GM21717 (cell line): ENCODE measurements at regions not wholly inside any gene's neighbourhood (a gene's known extent, or its start where the extent isn't known, plus 50 kb on each side); places are given as distances from the start of the nearest gene placed in this dataset.
A peak's percentile ranks its signal among the peaks of the same experiment; 100 is the strongest.

ENCODE experiments used
- ATAC-seq: cut with Tn5 transposase; IDR thresholded peaks from one replicate; pipeline ENCODE4 v1.9.1; 2021; ENCODE audit warnings: mild to moderate bottlenecking, moderate library complexity; ENCODE audit not compliant: unreplicated experiment

DNA sequence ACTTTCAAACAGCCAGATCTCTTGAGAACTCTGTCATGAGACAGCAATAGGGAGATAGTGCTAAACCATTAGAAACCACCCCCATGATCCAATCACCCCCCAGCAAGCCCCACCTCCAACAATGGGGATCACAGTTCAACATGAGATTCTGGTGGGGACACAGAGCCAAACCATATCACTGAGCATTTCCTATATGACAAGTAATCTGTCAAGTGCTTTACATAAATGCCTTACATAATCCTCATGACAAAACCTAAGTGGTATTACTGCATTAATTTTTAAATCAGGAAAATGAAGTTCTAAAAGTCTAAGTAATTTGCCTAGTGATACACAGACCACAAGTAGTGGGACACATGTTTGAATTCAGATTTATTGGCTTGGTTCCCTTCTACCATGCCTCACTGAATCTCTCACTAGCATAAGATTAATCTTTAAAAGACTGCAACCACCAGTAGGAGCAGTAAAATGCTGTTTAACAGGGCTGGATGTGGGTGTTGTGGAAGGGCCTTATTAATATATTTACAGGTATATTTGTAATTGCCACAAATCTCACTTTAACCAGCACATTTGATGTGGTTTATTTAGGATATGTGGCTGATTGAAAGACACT is 323.1 kb upstream of the FBXO33 start:
- ATAC-seq, result no peak

GRCh38 chr14:39740454-39740853 is 308.2 kb upstream of the FBXO33 start:
- ATAC-seq, result no peak

DNA sequence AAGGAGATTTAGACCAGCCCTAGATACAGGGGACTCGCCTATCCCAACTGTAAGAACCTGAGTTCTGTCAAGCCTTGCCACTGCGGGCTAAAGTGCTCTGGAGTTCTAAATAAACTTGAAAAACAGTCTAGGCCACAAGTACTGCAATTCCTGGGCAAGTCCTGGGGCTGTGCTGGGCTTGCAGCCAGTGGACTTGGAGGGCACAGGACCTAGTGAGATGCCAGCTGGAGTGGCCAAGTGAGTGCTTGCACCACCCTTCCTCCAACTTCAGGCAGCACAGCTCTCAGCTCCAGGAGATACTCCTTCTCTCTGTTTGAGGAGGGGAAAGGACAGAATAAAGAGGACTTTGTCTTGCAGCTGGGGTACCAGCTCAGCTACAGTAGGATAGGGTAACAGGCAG is 307.6 kb upstream of the FBXO33 start:
- ATAC-seq, result no peak

GRCh38 chr14:39734306-39734705 is 302.1 kb upstream of the FBXO33 start:
- no peak for ATAC-seq

DNA sequence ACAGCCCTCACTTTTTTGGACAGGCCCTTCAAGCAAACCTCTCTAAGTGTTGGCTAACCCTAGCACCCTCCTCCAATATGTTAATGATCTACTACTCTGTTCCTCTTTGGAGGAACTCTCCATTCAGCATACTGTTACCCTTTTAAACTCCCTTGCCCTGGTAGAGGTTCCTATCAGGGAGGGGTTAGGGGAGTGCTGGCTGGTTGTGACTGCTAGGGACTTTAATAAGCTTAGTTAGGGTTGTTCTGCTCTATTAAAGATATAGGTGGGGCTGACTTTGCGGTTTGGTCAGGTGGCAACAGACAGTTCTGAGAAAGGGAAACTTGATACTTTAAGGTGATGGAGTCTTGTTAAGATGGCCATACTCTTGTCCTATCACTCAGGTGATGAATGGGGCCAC is 301.5 kb upstream of the FBXO33 start:
- ATAC-seq, result no peak

GRCh38 chr14:39731912-39732311 is 299.7 kb upstream of the FBXO33 start:
- no peak for ATAC-seq

- ATAC-seq, result no peak
Observed at GRCh38 chr14:39726563-39726962, 294.3 kb upstream of the FBXO33 start.

DNA sequence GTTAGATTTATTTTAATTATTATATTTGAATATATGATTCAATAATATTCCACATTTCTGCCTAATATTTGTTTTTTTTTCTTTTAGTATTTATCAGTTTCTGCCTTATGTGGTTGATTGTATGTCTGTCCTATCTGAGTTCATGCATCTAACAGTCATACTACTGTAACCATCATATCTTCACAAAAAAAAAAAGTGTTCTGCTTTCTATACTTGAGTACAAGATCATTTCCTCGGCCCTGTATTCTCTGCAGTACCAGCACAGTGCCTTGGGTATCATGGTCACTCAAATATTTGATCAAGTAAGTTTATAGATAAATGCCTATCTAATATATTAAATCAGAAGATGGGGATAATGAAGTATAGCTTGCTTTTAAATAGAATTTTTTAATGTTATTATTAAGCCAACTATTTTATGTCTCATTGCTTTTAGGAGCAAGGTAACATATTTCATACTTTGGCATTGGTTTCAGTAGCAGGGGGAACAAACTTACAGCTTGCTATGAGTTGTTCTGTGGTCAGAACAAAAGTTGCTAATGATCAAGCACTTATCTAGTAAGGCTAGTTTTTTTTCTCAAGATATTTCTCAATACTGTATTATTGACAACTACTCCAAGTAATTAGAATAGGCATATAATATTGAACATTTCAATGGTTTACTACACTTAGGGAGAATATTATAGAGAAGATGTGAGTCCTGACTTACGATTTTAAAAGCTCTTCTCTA is 290.5 kb upstream of the FBXO33 start:
- ATAC-seq, result no peak

- no peak for ATAC-seq
Observed at GRCh38 chr14:39716987-39717570, 284.8 kb upstream of the FBXO33 start.

DNA sequence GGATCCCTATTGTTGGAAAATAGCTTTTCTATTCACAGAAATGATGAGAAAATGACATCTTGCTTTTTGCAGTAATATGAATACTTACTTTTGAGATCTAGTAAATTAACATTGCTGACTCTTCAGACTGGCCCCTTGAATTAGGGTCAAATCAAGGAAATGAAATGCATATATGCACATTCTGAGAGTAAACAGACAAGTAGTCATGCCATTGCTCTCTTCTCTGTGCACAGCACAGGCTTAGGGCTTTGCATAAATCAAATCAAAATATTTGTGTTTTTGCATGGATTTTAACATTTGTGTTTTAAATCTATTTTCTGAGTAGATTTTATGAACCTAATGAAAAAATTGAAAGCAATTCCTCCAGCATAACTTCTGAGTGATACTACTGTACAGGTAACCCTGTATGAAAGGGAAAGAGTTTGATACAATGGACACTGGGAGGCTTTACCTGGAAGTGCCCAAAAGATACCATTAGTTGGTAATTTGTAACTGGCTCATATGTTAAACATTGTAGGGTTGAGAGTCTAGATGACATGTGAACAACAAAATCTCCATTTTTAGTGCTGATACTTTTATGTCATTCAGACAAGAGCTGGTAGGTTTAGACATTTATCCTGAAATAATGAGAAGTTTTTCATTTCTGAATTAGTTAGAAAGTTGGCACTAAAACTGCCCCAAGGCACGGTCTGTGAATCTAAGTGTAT is 280.2 kb upstream of the FBXO33 start:
- ATAC-seq, result no peak

- no peak for ATAC-seq
Observed at GRCh38 chr14:39704594-39704993, 272.4 kb upstream of the FBXO33 start.

DNA sequence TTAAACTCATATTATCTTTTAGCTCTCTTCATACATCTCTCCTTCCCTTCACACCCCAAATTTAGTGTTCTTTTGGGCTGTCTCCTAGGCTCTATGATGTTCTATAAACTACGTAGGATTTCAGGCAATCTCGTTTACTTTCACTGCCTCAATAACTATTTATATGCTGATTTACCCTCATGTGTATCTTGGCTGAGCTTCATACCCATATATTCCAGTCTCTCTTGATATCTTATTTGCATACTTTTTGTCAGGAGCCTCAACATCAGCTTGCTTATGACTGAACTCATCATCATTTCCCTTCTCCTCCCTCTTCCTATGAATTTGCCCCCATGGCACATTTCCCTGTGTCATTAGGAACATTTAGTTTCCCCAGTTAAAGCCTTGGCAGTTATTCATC is 262.1 kb upstream of the FBXO33 start:
- no peak for ATAC-seq

GRCh38 chr14:39683691-39684260 is 251.5 kb upstream of the FBXO33 start:
- no peak for ATAC-seq

DNA sequence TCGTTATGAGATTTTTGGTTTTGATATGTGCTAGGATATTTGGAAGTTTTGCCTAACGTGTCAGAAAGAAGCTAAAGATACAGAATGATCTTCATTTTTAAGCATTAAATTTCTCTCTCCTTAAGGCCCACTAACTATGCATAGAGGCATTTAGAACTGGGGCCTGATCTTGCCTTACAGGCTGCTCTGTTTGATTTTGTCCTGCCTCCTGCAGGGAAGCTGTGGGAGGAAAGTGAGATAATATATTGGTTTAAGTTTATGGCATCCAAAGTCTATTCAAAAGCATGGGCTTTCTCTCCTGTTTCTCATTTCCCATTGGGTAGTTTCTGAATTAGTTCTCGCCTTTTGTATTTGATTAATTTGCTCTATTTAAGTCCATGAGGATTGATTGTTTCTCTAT is 250.3 kb upstream of the FBXO33 start:
- no peak for ATAC-seq

GRCh38 chr14:39681782-39682399 is 249.7 kb upstream of the FBXO33 start:
- no peak for ATAC-seq

DNA sequence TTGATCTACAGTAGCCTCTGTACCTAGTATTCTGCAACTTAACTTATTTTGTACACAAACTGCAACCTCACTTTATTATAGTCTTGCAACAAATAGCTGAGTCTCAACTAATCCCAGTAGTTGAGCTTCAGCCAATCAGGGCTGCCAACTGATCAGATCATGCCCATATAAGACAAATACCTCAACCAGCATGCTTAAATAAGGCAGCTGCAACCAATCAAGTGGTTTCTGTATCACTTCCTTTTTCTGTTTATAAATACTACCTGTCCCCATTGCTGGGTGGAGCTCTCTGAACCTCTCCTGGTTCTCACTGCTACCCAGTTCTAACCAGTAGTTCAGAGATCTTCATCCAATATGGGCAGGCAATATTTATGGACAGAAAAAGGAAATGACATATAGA is 248.5 kb upstream of the FBXO33 start:
- peak; percentile 91 for ATAC-seq

DNA sequence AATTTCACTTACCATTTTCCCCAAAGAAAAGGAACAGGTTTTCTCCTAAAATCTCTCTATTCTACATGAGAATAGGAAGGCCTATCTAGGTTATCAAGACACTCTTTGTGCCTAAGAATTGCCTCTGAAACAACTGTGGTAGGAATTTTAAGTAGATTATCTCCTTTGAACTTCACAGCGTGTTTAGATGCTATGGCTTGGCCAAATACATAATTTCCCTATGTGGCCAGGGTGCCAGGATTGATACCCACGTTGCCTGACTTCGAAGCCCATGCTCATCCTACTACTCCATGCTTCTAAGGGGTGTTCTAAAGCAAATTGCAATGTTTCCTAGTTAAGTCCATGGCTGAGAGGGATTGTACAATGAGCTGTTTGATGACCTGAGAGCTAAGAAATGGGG is 241.5 kb upstream of the FBXO33 start:
- ATAC-seq, result no peak

DNA sequence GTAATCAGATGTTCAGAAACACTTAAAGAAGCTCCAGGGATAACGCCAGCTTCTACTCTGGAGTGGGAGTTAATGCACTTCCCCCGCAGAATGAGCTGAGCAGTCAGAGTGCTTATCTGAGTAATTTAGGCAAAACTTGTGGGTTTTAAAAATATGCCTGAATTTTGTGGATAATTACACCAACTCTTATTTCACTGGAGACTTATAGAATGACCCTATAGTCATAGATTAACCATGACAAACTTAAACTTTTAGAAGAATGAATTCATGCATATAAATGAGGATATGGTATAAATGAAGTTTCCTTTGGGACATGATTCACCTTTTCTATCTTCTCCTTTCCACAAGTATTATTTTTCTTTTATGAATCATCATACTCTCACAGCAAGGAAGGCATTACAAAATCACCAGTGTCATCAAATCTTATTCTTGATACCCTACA is 241.1 kb upstream of the FBXO33 start:
- ATAC-seq, result no peak

DNA sequence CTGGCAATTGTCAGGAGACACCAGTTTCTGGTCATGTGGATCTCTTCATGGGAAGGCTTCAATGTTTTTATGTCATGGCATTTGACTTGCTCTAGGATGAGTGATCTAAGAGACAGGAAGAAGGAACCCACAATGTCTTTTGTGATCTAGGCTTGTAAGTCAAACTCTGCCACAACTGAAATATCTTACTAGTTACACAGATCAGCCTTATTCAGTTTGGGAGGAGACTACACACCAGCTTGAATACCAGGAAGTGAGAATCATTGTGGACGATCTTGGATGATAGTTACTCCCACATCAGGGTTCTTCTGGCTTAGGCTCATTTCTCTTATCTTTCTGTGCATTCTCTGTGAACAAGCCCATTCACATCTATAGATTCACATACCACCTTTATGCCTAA is 236.2 kb upstream of the FBXO33 start:
- ATAC-seq, result no peak

DNA sequence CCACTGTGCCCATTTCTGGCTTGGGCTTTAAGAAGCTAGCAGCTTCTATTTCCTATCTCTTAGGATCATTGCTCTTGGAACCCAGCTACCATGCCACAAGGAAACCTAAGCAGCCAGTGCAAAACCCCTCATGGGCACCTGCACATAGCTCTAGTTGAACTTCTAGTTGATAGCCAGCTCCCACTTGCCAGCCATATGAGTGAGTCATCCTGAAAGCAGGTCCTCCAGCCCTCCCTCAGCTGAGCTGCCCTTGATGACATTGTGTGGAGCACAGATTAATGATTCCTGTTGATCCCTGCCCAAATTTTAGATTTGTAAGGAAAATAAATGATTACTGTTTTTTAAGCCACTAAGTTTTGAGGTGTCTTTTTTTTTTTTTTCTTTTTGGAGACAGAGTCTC is 234.2 kb upstream of the FBXO33 start:
- no peak for ATAC-seq

DNA sequence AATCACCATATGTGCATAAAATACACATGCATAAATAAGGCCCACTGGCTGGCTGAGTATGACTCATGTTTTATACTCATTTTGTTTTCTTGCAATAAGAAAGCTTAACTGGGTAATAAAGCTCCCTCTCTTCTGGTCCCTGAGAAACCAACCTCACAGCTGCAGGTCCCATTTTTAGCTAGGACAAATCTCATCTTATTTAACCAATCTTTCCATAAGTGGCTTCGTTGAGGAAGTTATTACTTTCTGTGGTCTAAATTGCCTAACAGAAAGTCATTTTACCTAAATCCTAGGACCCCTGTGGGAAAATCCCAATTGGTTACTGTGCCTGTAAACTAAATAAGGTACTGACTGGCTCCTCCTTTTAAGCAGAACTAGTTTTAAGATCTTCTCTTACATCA is 232.8 kb upstream of the FBXO33 start:
- no peak for ATAC-seq
